PFSK-1 (cell line): ENCODE measurements at regions not wholly inside any gene's neighbourhood (a gene's known extent, or its start where the extent isn't known, plus 50 kb on each side); places are given as distances from the start of the nearest gene placed in this dataset.

Experiments used
- FOXP2 ChIP-seq: optimal IDR thresholded peaks from 2 replicates; pipeline ENCODE3; 2011; ENCODE audit warnings: borderline replicate concordance, control low read depth, inconsistent platforms; ENCODE audit not compliant: insufficient read depth; ENCODE audit errors: extremely low read length, extremely low read depth
- POLR2AphosphoS5 ChIP-seq: IDR thresholded peaks from 2 replicates; pipeline ENCODE4 v1.6.1; 2012; ENCODE audit warnings: low read depth, mild to moderate bottlenecking, control low read depth, low read length, moderate library complexity
- REST ChIP-seq, 2 experiments: IDR thresholded peaks; 2 replicates each; pipeline versions ENCODE4 v1.6.1 to v1.8.0; 2011 to 2012; ENCODE audit warnings: low read depth in 2 of 2, low read length in 2 of 2, control low read depth in 1 of 2, inconsistent platforms in 1 of 2, mild to moderate bottlenecking in 1 of 2, moderate library complexity in 1 of 2; ENCODE audit not compliant: insufficient read depth in 1 of 2
- SIN3A ChIP-seq: IDR thresholded peaks from 2 replicates; pipeline ENCODE4 v1.6.1; 2012; ENCODE audit warnings: mild to moderate bottlenecking, low read length, moderate library complexity, borderline replicate concordance; ENCODE audit not compliant: insufficient read depth
- TAF1 ChIP-seq: IDR thresholded peaks from 2 replicates; pipeline ENCODE4 v1.6.1; 2012; ENCODE audit warnings: low read length, control low read depth, borderline replicate concordance; ENCODE audit not compliant: insufficient read depth

GRCh38 chr2:3021720-3022119 lies 355.9 kb downstream of the EIPR1 start:
- TF ChIP-seq POLR2AphosphoS5 (no peak), REST (IDR thresholded peaks at IDR 0.05; ENCODE audit: insufficient read depth in 1 of 2, low read depth in 2 of 2, low read length in 2 of 2) (no peak), FOXP2 (no peak), TAF1 (no peak), SIN3A (no peak)
